ENCODE measurements at regions not wholly inside any gene's neighbourhood (a gene's known extent, or its start where the extent isn't known, plus 50 kb on each side); places are given as distances from the start of the nearest gene placed in this dataset.
"Not testable (repeated sequence)": the region's sequence is repeated elsewhere in the genome, so short reads cannot be mapped to it uniquely, and the experiment has no call there.

DNA sequence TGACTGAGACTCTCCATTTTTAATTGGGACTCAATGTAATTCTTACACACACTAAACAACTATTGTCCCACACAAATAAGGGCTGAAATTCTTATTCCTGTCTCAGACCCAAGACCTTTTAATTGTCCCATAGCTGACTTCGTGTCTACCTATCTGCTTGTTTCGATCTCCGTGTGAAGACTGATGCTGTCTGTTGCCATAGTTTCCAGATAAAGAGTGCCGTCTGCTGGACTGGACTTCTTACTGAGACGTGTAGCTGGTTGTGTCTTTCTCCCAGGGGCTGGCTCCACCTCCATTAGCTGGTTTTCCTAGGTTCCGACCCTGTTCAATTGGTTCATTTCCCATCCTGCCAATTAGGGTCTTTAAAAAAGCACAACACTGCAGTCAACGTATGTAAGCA, 235.3 kb upstream of the PLXNA2 start:
- Histone ChIP-seq H3K4me2 (ENCODE audit: low read depth, low read length, poor library complexity, severe bottlenecking) (no peak overlapping the region), H3K9me2 (replicated peaks; ENCODE audit: insufficient read depth, low read length) (no peaks in the 10 kb centered on the region), H3K9ac (ENCODE audit: low read length) (no peak overlapping the region), H2AFZ (ENCODE audit: low read depth, low read length, severe bottlenecking) (no peak overlapping the region), H3K27ac (ENCODE audit: low read depth, low read length) (no peak overlapping the region), H3K9me3 (ENCODE audit: insufficient read depth, low read length) (no peaks in the 10 kb centered on the region), H4K20me1 (ENCODE audit: low read depth, low read length) (no peaks in the 10 kb centered on the region), H3K36me3 (ENCODE audit: low read length) (no peaks in the 10 kb centered on the region), H3F3A (ENCODE audit: insufficient read depth) (no peaks in the 10 kb centered on the region), H3K4me3 (ENCODE audit: insufficient read depth, low read length, poor library complexity, severe bottlenecking) (no peak overlapping the region), H3K79me2 (ENCODE audit: insufficient read depth, low read length) (no peaks in the 10 kb centered on the region), H3K27me3 (ENCODE audit: low read length) (no peaks in the 10 kb centered on the region)
- TF ChIP-seq, protein P1, sequence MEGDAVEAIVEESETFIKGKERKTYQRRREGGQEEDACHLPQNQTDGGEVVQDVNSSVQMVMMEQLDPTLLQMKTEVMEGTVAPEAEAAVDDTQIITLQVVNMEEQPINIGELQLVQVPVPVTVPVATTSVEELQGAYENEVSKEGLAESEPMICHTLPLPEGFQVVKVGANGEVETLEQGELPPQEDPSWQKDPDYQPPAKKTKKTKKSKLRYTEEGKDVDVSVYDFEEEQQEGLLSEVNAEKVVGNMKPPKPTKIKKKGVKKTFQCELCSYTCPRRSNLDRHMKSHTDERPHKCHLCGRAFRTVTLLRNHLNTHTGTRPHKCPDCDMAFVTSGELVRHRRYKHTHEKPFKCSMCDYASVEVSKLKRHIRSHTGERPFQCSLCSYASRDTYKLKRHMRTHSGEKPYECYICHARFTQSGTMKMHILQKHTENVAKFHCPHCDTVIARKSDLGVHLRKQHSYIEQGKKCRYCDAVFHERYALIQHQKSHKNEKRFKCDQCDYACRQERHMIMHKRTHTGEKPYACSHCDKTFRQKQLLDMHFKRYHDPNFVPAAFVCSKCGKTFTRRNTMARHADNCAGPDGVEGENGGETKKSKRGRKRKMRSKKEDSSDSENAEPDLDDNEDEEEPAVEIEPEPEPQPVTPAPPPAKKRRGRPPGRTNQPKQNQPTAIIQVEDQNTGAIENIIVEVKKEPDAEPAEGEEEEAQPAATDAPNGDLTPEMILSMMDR (IDR thresholded peaks at IDR 0.05; ENCODE audit: insufficient read depth, low read length, poor library complexity, severe bottlenecking), result no peak
- TF ChIP-seq EZH2phosphoT487 (conservative IDR thresholded peaks at IDR 0.05; ENCODE audit: low read length), result no peak

DNA sequence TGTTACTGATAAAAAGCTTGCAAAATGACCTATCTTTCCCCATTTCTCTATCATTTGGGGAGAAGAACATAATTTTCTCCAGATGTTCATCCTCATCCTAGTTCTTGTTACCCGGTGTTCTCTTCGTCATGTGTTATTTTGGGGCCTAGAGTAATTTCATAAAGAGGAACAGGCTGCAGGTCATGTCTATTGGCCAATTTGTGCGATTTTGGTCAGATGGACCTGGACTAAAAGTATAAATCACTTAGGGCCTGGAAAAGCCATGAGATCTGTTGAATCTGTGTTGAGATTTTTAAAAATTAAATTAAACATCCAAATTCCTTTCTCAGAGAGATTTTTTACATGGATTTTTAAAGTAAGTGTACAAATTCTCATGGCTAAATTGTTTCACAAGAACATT, 241.3 kb upstream of the PLXNA2 start:
- Histone ChIP-seq H3K79me2 (ENCODE audit: insufficient read depth, low read length) (no peaks in the 10 kb centered on the region), H3K9ac (ENCODE audit: low read length) (no peak overlapping the region), H4K20me1 (ENCODE audit: low read depth, low read length) (no peaks in the 10 kb centered on the region), H3K27ac (ENCODE audit: low read depth, low read length) (no peak overlapping the region), H3K4me3 (ENCODE audit: insufficient read depth, low read length, poor library complexity, severe bottlenecking) (no peak overlapping the region), H3K4me2 (ENCODE audit: low read depth, low read length, poor library complexity, severe bottlenecking) (no peak overlapping the region), H2AFZ (ENCODE audit: low read depth, low read length, severe bottlenecking) (no peak overlapping the region), H3K36me3 (ENCODE audit: low read length) (no peaks in the 10 kb centered on the region), H3K9me3 (ENCODE audit: insufficient read depth, low read length) (no peaks in the 10 kb centered on the region), H3K9me2 (replicated peaks; ENCODE audit: insufficient read depth, low read length) (no peaks in the 10 kb centered on the region), H3F3A (ENCODE audit: insufficient read depth) (no peaks in the 10 kb centered on the region), H3K27me3 (ENCODE audit: low read length) (no peaks in the 10 kb centered on the region)
- TF ChIP-seq, protein P1 (IDR thresholded peaks at IDR 0.05; ENCODE audit: insufficient read depth, low read length, poor library complexity, severe bottlenecking), result no peak
- TF ChIP-seq EZH2phosphoT487 (conservative IDR thresholded peaks at IDR 0.05; ENCODE audit: low read length), result no peak

DNA sequence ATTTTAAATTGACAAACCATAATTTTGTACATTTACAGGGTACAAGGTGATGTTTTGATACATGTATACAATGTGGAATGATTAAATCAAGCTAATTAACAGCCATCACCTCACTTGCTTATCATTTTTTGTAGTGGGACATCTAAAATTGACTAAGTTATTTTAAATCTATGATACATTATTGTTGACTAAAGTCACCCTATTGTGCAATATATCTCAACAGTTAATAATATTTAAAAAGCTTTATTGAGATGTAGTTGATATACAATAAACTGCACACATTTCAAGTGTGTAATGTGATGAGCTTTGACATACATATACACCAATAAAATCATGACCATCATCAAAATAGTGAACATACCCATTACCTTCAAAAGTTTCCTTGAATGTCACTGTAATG, 242.5 kb upstream of the PLXNA2 start:
- Histone ChIP-seq H3F3A (ENCODE audit: insufficient read depth) (no peaks in the 10 kb centered on the region), H4K20me1 (ENCODE audit: low read depth, low read length) (no peaks in the 10 kb centered on the region), H3K4me3 (ENCODE audit: insufficient read depth, low read length, poor library complexity, severe bottlenecking) (no peak overlapping the region), H3K9me3 (ENCODE audit: insufficient read depth, low read length) (no peaks in the 10 kb centered on the region), H3K9me2 (replicated peaks; ENCODE audit: insufficient read depth, low read length) (no peaks in the 10 kb centered on the region), H3K4me2 (ENCODE audit: low read depth, low read length, poor library complexity, severe bottlenecking) (no peak overlapping the region), H3K79me2 (ENCODE audit: insufficient read depth, low read length) (no peaks in the 10 kb centered on the region), H3K36me3 (ENCODE audit: low read length) (no peaks in the 10 kb centered on the region), H3K27ac (ENCODE audit: low read depth, low read length) (no peak overlapping the region), H3K9ac (ENCODE audit: low read length) (no peak overlapping the region), H3K27me3 (ENCODE audit: low read length) (no peaks in the 10 kb centered on the region), H2AFZ (ENCODE audit: low read depth, low read length, severe bottlenecking) (no peak overlapping the region)
- TF ChIP-seq, protein P1 (IDR thresholded peaks at IDR 0.05; ENCODE audit: insufficient read depth, low read length, poor library complexity, severe bottlenecking), result no peak
- TF ChIP-seq EZH2phosphoT487 (conservative IDR thresholded peaks at IDR 0.05; ENCODE audit: low read length), result no peak

DNA sequence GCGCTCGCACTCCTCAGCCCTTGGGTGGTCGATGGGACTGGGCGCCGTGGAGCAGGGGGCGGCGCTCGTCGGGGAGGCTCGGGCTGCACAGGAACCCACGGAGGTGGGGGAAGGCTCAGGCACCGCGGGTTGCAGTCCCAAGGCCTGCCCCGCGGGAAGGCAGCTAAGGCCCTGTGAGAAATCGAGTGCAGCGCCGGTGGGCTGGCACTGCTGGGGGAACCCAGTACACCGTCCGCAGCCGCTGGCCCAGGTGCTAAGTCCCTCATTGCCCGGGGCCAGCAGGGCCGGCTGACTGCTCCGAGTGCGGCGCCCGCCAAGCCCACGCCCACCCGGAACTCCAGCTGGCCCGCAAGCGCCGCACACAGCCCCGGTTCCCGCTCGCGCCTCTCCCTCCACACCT, 244.2 kb upstream of the PLXNA2 start:
- H3K9ac ChIP-seq (ENCODE audit: low read length); H3K4me3 ChIP-seq (ENCODE audit: insufficient read depth, low read length, poor library complexity, severe bottlenecking); H3F3A ChIP-seq (ENCODE audit: insufficient read depth); H3K9me2 ChIP-seq (replicated peaks; ENCODE audit: insufficient read depth, low read length); H3K9me3 ChIP-seq (ENCODE audit: insufficient read depth, low read length); H3K27me3 ChIP-seq (ENCODE audit: low read length); H3K79me2 ChIP-seq (ENCODE audit: insufficient read depth, low read length); H3K4me2 ChIP-seq (ENCODE audit: low read depth, low read length, poor library complexity, severe bottlenecking); H2AFZ ChIP-seq (ENCODE audit: low read depth, low read length, severe bottlenecking); H3K27ac ChIP-seq (ENCODE audit: low read depth, low read length); H4K20me1 ChIP-seq (ENCODE audit: low read depth, low read length); H3K36me3 ChIP-seq (ENCODE audit: low read length): not testable (repeated sequence)

Data from SU-DHL-6 (cell line).